Right atrium auricular region (tissue), 2 donors: ENCODE measurements at regions not wholly inside any gene's neighbourhood (a gene's known extent, or its start where the extent isn't known, plus 50 kb on each side); places are given as distances from the start of the nearest gene placed in this dataset.

Source experiments
- DNase-seq: peaks from one replicate; pipeline ENCODE4 v3.0.0-alpha.2; 2019; ENCODE audit warnings: low spot score
- H3K27ac ChIP-seq, 2 donors: fragments of 200-600 bp; sonication (generic); 1 replicate in 1 of 2; 2 replicates in 1 of 2; pipeline ENCODE4 v1.5.1; 2016 to 2019
- H3K27me3 ChIP-seq, 2 donors: fragments of 200-600 bp; sonication (generic); one replicate each; pipeline versions ENCODE4 v1.5.1 to v1.6.0; 2017 to 2019
- H3K36me3 ChIP-seq: fragments of 200-600 bp; sonication (generic); one replicate; pipeline ENCODE4 v1.5.1; 2016
- H3K4me1 ChIP-seq, 2 donors: fragments of 200-600 bp; sonication (generic); one replicate each; pipeline versions ENCODE4 v1.5.1 to v1.6.0; 2017 to 2019
- H3K4me3 ChIP-seq, 2 donors: fragments of 200-600 bp; sonication (generic); 1 replicate in 1 of 2; 2 replicates in 1 of 2; pipeline ENCODE4 v1.5.1; 2017 to 2019; ENCODE audit warnings: mild to moderate bottlenecking in 1 of 2, moderate library complexity in 1 of 2
- H3K9me3 ChIP-seq, 2 donors: fragments of 200-600 bp; sonication (generic); one replicate each; pipeline ENCODE4 v1.5.1; 2019
- TF ChIP-seq, protein P1 (sequence below), 2 donors: fragments of 200-600 bp; sonication (generic); IDR thresholded peaks; one replicate each; pipeline ENCODE4 v1.5.1; 2019; ENCODE audit warnings: antibody characterized with exemption in 2 of 2

DNA sequence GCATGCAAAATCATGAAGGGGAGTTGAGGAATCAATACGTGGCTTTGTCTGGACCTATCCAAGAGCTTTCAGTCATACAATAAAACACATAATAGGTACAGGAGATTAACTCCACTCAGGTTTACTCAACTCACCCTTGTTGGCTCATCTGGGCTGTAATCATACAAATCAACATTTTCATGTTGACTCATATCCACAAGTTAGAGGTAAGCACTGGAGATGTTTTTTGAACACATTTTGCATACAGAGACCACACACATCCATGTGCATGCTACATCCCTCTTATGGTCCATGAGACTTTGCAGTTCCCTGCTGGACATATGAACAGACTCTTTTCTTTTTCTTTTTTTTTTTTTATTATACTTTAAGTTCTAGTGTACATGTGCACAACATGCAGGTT is 336.9 kb upstream of the PIK3C3 start:
- H3K27ac ChIP-seq = no peak overlapping the region
- no peaks in the 10 kb centered on the region for H3K36me3 ChIP-seq
- TF ChIP-seq, protein P1, sequence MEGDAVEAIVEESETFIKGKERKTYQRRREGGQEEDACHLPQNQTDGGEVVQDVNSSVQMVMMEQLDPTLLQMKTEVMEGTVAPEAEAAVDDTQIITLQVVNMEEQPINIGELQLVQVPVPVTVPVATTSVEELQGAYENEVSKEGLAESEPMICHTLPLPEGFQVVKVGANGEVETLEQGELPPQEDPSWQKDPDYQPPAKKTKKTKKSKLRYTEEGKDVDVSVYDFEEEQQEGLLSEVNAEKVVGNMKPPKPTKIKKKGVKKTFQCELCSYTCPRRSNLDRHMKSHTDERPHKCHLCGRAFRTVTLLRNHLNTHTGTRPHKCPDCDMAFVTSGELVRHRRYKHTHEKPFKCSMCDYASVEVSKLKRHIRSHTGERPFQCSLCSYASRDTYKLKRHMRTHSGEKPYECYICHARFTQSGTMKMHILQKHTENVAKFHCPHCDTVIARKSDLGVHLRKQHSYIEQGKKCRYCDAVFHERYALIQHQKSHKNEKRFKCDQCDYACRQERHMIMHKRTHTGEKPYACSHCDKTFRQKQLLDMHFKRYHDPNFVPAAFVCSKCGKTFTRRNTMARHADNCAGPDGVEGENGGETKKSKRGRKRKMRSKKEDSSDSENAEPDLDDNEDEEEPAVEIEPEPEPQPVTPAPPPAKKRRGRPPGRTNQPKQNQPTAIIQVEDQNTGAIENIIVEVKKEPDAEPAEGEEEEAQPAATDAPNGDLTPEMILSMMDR (IDR thresholded peaks at IDR 0.05) = no peak
- H3K4me1 ChIP-seq = no peaks in the 10 kb centered on the region
- no peak overlapping the region for H3K4me3 ChIP-seq
- H3K27me3 ChIP-seq = no peaks in the 10 kb centered on the region
- no peaks in the 10 kb centered on the region for H3K9me3 ChIP-seq
- DNase-seq = no peak

DNA sequence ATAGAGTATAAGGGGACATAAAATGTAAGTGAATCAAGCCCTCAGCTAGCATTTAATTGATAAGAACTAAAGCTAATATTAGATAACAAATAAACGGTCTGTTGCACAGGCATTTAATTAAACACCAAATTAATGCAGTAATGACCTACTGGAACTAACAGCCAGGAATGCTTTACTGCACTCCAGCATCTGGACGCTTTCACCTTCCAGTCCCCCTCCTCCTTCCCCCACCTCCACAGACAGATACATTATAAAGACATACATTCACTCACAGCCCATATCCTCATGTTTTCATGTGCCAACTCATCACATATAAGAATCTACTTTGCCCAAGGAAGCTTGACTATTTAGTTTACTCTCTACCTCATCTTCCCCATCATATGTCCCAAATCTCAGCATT is 337.4 kb upstream of the PIK3C3 start:
- Histone ChIP-seq H3K4me3 (no peak overlapping the region), H3K27me3 (no peaks in the 10 kb centered on the region), H3K36me3 (no peaks in the 10 kb centered on the region), H3K4me1 (no peaks in the 10 kb centered on the region), H3K27ac (no peak overlapping the region), H3K9me3 (no peaks in the 10 kb centered on the region)
- DNase-seq = no peak
- TF ChIP-seq, protein P1 (IDR thresholded peaks at IDR 0.05) = no peak

DNA sequence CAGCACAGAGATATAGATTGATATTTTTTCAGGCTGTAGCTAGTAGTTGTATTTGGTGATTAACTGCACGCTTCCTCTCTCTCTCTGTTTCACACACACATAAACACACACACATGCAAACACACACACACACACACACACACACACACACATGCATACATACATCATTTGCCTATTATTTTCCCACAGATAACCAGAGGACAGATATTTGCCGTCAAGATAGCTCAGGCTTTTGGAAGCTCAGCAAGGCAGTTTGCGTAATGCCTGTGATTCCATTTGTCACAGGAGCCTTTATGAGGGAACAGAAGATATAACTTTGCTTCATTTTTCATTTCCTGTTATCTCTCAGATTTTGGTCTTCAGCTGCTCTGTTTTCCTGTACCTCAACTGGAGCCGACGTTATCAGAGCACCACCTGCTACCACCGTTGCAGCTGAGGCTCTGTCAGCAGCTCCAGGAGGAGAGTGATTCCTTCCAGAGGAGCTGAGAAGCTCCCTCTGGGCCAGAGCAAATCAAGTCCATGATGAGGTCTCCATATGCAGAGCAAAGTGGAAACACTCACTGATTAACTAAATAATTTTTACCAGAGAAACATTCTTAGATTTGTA is 341.9 kb upstream of the PIK3C3 start:
- H3K36me3 ChIP-seq = no peaks in the 10 kb centered on the region
- no peak overlapping the region for H3K4me3 ChIP-seq
- no peaks in the 10 kb centered on the region for H3K4me1 ChIP-seq
- no peak overlapping the region for H3K27ac ChIP-seq
- TF ChIP-seq, protein P1 (IDR thresholded peaks at IDR 0.05) = no peak
- no peak for DNase-seq
- no peaks in the 10 kb centered on the region for H3K27me3 ChIP-seq
- no peaks in the 10 kb centered on the region for H3K9me3 ChIP-seq

DNA sequence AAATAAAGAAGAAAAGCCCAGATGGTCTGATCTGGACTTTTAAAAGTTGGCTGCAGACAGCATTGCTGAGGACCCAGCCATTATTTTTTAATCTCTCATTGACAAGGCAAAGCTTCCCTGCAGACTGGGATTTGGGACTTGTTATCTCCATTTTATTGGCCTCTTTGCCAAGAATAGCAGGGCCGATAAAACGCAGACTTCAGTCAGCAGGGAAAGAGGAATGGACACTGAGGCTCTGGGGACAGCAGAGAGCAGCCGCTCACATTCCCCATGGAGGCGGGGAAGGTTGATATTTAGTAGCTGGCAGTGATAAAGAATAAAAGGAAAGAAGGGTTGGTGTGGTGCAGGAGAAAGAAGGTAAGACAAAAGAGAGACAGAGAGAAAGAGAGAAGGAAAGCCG is 350.1 kb upstream of the PIK3C3 start:
- TF ChIP-seq, protein P1 (IDR thresholded peaks at IDR 0.05) = no peak
- Histone ChIP-seq H3K4me3 (no peak overlapping the region), H3K9me3 (no peaks in the 10 kb centered on the region), H3K27ac (no peak overlapping the region), H3K4me1 (no peaks in the 10 kb centered on the region), H3K27me3 (no peaks in the 10 kb centered on the region), H3K36me3 (no peaks in the 10 kb centered on the region)
- no peak for DNase-seq

DNA sequence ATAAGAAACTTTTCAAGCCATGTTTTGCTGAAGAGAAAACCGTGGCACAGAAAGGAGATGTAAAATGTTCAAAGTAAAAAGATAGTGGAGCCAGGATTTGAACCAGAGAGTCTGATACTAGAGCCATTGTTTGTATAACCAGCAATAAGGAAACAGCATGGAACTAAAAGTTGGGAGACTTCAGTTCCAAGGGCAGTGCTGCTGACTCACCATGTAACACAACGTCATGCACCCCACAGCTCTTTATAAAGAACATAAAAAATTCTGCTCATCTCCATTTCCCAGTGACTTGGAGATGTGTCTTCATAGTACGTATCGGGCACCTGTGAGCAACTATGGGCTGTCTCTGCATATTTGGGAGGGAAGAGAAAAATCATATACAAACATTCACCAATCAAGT is 353.0 kb upstream of the PIK3C3 start:
- Histone ChIP-seq H3K27ac (no peak overlapping the region), H3K4me1 (no peaks in the 10 kb centered on the region), H3K27me3 (no peaks in the 10 kb centered on the region), H3K9me3 (no peaks in the 10 kb centered on the region), H3K4me3 (no peak overlapping the region), H3K36me3 (no peaks in the 10 kb centered on the region)
- TF ChIP-seq, protein P1 (IDR thresholded peaks at IDR 0.05) = no peak
- no peak for DNase-seq

DNA sequence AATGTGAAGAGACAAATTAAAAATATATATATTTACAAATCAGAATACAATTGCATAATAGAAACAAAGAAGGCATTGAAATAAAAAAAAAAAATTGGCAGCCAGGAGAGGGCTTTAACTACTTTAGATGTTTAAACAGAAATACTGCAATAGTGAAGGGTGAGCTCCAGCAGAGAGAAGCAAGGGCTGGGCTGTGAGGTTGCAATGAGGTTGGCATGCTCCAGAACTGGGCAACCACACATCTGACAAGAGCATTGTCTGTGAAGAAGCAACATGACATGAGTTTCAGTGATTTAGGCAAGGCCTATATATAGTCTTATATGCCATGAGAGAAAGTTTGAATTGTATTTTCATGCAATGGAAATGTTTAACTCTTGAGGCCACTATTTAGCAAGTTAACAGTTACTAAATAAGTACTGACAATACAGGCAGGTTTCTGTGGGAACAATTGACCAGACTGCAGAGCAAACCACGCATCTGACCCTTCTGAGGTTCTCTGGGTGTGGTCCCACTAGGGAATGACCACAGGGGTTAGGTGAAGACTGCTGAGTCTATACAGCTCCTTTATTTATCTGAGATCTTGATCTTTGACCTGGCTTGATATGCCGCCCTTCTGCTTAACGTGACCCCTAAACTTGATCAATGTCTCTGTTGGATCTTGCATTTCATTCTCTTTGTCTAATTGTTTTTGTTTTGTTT is 354.2 kb upstream of the PIK3C3 start:
- Histone ChIP-seq H3K27ac (no peak overlapping the region), H3K9me3 (no peaks in the 10 kb centered on the region), H3K4me3 (no peak overlapping the region), H3K4me1 (no peaks in the 10 kb centered on the region), H3K27me3 (no peaks in the 10 kb centered on the region), H3K36me3 (no peaks in the 10 kb centered on the region)
- no peak for DNase-seq
- TF ChIP-seq, protein P1 (IDR thresholded peaks at IDR 0.05) = no peak
